Fibroblast of skin of left quadriceps (primary cell): ENCODE measurements at regions not wholly inside any gene's neighbourhood (a gene's known extent, or its start where the extent isn't known, plus 50 kb on each side); places are given as distances from the start of the nearest gene placed in this dataset.
"Not testable (repeated sequence)": the region's sequence is repeated elsewhere in the genome, so short reads cannot be mapped to it uniquely, and the experiment has no call there.

Experiments
- DNase-seq, 2 experiments: peaks; one replicate each; pipeline ENCODE4 v3.0.0-alpha.2; 2013; ENCODE audit warnings: low read depth in 2 of 2

DNA sequence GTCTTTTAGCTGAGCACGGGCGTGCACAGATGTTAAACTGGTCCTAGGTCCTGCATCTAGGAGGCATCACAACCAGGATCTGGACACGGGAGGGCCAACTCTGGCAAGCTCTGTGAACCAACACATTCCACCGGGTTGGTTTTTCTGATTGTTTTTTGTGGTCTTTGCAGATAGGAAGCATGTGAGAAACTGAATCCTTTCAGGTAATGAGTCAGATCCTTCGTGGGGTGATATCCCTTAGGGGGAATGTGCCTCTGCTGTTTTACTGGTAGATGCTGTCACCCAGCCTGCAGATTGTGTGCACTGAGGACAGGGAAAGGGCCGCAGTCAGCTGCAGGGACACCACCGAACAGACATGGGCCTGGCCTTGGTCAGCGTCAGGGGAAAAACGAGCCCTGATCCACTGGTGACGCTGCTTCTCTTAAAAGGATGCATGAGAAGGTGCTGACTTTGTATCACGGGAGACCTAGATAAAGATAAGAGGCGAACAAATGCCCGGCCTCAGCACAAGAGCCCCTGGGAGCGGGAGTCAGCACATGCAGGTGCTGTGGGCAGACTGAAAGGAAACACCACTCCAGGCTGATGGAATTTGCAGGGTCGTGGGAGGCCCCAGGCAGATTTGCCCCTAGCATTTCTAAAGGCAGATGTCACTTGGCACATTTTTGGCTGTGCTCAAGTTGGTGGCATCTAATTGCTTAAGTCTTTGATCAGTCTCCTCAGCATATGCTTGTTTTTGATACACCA lies 51.1 kb downstream of the DOP1B start:
- DNase-seq: no peak

- DNase-seq: no peak
These were observed 51.8 kb downstream of the DOP1B start for GRCh38 chr21:36208326-36209013.

GRCh38 chr21:36209626-36210171 lies 53.1 kb downstream of the DOP1B start:
- DNase-seq: peak; percentile 39 to 50

GRCh38 chr21:36210779-36211659 lies 54.4 kb downstream of the DOP1B start:
- DNase-seq: no peak

- DNase-seq: peak; percentile 49 to 53
These were observed 55.3 kb downstream of the DOP1B start for GRCh38 chr21:36211660-36212512.

DNA sequence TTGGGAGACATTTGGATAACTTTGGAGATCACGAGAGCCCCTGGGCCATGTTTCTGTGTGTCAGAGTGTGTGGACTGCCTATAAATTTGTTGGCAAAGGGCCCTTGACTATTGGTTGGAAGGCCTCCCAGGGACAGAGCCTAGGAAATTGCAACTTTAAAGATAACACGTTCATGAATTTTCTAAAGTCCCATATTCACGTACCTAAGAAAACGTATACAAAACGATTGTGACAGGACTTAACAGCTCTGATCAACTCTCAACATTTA lies 55.8 kb downstream of the DOP1B start:
- DNase-seq: no peak

DNA sequence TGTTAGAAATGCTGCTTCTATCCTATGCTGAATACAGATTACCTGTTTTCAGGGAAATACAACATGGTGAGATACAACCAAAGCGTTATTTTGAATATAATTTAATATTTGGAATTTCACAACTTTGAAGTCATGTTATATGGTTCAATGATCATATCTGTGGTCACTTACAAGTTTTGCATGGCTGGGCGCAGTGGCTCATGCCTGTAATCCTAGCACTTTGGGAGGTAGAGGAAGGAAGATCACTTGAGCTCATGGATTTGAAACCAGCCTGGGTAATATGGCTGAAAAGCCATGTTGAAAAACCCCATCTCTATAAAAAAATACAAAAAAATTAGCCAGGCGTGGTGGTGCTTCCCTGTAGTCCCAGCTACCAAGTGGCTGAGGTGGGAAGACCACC lies 57.9 kb downstream of the DOP1B start:
- no peak for DNase-seq

- DNase-seq: no peak
These were observed 61.1 kb downstream of the DOP1B start for GRCh38 chr21:36217743-36218142.

- no peak for DNase-seq
These were observed 62.1 kb downstream of the DOP1B start for GRCh38 chr21:36218691-36219090.

DNA sequence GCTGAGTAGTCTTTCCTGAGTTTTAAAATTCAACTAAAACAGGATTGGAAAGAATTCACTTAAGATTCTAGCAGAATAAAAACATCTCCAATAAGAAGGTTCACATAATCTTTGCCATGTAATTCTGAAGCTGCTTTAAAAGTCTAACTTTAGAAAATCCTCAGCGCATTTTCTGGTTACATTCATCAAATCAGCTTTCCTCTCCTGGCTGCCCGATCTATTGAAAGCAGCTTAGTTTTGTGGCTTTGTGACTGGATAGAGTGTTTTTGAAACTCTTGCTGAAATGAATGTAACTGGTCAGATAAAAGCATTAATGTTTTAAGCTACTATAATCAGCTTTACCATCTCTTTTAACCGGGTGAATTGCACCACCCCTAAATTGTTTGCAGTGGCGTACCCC lies 66.8 kb downstream of the DOP1B start:
- no peak for DNase-seq

DNA sequence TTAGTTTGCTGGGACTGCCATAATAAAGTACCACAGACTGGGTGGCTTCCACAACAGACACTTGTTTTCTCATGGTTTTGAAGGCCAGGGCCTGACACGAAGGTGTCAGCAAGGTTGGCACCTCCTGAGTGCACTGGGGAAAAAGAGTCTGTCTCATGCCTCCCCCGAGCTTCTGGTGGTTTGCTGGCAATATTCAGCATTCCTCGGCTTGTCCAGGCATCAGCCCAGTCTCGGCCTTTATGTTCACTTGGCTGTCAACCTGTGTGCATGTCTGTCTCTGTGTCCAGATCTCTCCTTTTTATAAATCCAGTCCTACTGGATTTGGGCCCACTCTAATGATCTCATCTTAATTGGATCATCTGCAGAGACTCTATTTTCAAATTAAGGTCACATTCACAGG lies 72.6 kb downstream of the DOP1B start:
- DNase-seq: no peak

GRCh38 chr21:36231444-36231843 lies 74.8 kb downstream of the DOP1B start:
- not testable (repeated sequence) for DNase-seq

DNA sequence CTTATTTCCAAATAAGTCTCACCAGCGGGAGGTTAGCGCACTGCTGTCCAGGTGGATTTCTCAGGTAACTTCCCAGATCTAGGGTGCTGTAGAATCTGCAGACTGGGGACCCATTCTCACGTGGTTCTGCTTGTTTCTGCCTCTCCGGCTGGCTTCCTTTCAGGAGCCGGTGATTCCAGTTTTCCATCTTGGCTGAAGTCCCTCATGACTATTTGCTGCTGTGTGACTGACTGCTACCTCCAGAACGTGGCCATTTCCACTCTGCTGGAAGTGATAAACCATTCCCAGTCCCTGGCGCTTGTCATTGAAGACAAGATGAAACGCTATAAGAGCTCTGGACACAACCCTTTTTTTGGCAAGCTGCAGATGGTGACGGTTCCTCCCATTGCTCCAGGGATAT lies 76.0 kb downstream of the DOP1B start:
- DNase-seq: no peak

GRCh38 chr21:36235058-36235582 lies 78.5 kb downstream of the DOP1B start:
- DNase-seq: no peak

DNA sequence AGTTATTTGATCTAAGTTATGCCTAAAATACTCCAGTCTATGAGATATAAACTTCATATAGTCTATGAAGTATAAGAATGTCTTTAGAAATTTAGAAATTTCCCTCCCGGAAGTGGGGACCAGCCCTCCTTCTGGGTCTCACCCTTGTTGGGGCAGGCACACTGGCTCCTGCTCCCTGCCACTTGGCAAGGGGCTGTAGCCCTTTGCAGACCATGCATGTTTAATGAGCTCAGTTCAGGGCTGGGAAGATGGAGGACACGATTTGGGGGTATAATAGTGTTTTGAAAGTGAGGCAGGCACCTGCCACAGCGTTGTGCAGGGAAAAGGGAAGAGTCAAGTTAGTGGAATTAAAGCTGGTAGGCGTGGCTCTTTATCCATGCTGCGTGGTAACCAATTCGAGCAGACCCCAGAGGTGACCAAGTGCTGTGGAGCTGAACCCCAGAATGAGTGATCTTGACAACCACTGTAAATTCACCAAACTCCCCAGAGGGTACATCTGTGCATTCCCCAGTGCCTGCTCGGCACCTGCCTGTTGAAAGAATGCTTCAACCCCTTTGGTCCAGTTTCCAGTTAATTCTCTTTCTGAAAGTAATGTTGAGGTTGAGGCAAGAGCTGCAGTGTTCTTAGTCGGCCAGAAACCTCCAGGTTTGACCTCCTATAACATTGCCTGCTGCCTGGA lies 79.6 kb downstream of the DOP1B start:
- no peak for DNase-seq

DNA sequence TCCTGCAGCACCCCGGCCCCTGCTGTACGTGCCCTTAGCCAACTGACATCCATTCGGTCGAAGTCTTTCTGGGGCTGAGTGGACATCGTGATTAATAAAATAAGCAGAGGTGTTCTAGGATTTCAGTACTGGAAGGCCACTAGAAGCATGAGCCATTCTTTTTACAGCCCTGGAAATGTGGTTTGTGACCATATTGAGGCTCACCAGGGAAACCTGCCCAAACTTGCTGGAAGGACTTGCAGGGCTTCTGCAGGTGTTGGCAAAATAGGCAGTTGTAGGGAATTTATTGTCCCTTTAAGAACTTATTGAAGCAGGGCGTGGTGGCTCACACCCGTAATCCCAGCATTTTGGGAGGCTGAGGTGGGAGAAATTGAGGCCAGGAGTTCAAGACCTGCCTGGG lies 80.8 kb downstream of the DOP1B start:
- DNase-seq: no peak

DNA sequence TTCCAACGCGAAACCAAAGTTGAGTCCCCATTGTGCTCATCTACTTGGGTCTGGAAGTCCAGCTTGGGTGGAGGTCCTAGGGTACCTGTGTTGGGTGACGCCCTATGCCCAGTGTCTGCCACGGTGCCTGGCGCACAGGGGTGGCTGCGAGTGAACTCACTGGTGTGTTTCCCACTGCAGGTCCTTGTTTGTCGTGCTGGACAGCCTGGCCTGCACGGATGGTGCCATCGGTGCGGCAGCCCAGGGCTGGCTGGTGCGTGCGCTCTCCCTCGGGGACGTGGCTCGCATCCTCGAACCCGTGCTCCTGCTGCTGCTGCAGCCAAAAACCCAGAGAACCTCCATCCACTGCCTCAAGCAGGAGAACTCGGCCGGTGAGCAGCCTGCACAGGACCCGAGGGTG lies 80.4 kb upstream of the MORC3 start:
- DNase-seq: no peak

DNA sequence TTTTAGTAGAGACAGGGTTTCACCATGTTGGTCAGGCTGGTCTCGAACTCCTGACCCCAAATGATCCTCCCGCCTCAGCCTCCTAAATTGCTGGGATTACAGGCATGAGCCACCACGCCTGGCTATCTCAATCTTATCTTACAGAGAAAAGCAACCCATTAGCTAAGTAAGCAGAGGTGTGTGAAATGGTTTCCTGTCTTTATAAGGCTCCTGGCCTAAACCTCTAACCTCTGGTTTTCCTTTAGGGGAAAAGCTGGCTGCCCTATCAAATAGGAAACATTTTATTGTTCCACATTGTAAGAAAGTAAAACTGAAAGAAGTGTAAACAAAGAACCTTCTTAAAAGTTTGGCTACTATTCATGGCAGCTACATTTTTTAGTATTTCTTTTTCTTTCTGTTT lies 78.3 kb upstream of the MORC3 start:
- DNase-seq: no peak

GRCh38 chr21:36245115-36245514 lies 74.9 kb upstream of the MORC3 start:
- no peak for DNase-seq

- DNase-seq: no peak
These were observed 74.3 kb upstream of the MORC3 start for GRCh38 chr21:36245649-36246048.
